HFFc6 (cell line): ENCODE measurements at regions not wholly inside any gene's neighbourhood (a gene's known extent, or its start where the extent isn't known, plus 50 kb on each side); places are given as distances from the start of the nearest gene placed in this dataset.
"Not testable (repeated sequence)": the region's sequence is repeated elsewhere in the genome, so short reads cannot be mapped to it uniquely, and the experiment has no call there.

Experiments
- DNase-seq: peaks from one replicate; pipeline ENCODE4 v3.0.0-alpha.2; 2018
- H3K27ac Mint-ChIP-seq: 2 replicates; pipeline ENCODE4 v1.8.0; 2020; ENCODE audit warnings: mild to moderate bottlenecking, mixed read lengths
- H3K27me3 Mint-ChIP-seq: 2 replicates; pipeline ENCODE4 v1.8.0; 2021; ENCODE audit warnings: mild to moderate bottlenecking, moderate library complexity, mixed read lengths; ENCODE audit not compliant: insufficient read depth
- H3K36me3 Mint-ChIP-seq: 2 replicates; pipeline ENCODE4 v1.8.0; 2021; ENCODE audit warnings: low read depth, mixed read lengths
- H3K4me1 Mint-ChIP-seq: 2 replicates; pipeline ENCODE4 v1.8.0; 2020; ENCODE audit warnings: low read depth, mixed read lengths
- H3K4me3 Mint-ChIP-seq: 2 replicates; pipeline ENCODE4 v1.8.0; 2020; ENCODE audit warnings: mild to moderate bottlenecking, moderate library complexity, mixed read lengths
- H3K9me3 Mint-ChIP-seq: 2 replicates; pipeline ENCODE4 v1.8.0; 2020; ENCODE audit warnings: mild to moderate bottlenecking, mixed read lengths
- TF ChIP-seq, protein P1 (sequence below): fragments of 200-600 bp; sonication (generic); IDR thresholded peaks from 2 replicates; pipeline ENCODE4 v1.5.0; 2021; ENCODE audit warnings: antibody characterized with exemption, mild to moderate bottlenecking

DNA sequence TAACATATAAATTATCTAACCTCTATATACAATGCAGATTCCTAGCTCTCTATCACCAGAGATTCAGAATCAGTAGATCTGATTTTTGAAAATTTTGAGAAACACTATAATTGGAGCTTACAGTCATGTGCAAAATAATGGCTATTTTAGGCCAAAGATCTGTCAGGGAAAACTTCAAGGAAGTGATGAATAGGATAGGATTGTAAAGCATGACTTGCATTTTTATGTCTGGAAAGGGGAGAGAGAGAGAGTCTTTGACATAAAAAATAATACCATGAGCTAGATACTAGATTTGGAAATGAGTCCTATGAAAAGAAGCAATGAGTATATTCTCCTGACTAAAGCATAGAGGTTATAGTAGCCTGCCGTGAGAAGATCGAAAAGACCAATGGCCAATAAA, 181.1 kb downstream of the SDHAF3 start:
- H3K27ac Mint-ChIP-seq, result no peak overlapping the region
- TF ChIP-seq, protein P1, sequence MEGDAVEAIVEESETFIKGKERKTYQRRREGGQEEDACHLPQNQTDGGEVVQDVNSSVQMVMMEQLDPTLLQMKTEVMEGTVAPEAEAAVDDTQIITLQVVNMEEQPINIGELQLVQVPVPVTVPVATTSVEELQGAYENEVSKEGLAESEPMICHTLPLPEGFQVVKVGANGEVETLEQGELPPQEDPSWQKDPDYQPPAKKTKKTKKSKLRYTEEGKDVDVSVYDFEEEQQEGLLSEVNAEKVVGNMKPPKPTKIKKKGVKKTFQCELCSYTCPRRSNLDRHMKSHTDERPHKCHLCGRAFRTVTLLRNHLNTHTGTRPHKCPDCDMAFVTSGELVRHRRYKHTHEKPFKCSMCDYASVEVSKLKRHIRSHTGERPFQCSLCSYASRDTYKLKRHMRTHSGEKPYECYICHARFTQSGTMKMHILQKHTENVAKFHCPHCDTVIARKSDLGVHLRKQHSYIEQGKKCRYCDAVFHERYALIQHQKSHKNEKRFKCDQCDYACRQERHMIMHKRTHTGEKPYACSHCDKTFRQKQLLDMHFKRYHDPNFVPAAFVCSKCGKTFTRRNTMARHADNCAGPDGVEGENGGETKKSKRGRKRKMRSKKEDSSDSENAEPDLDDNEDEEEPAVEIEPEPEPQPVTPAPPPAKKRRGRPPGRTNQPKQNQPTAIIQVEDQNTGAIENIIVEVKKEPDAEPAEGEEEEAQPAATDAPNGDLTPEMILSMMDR, result no peak
- no peak for DNase-seq
- no peaks in the 10 kb centered on the region for H3K27me3 Mint-ChIP-seq
- no peaks in the 10 kb centered on the region for H3K36me3 Mint-ChIP-seq
- H3K9me3 Mint-ChIP-seq, result peaks cover 46% of the 10 kb centered on the region
- no peak overlapping the region for H3K4me3 Mint-ChIP-seq
- H3K4me1 Mint-ChIP-seq, result no peaks in the 10 kb centered on the region

DNA sequence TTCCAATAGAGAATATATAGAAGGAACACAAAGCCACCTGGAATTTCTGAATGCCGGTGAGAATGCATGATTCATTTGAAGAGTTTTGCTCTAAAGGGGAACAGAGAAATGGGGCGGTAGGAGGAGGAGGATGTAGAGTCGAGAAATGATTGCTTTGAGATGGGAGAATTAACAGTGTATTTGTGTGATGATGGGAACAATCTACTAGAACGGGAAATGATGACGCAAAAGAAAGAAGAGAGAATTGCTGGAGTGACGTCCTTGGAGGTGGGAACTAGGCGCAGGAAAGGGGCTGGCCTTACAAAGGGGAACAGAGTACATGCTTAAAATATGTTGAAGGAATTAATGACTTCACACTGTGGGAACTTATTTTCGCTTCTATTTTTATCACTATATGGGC, 188.1 kb downstream of the SDHAF3 start:
- Mint-ChIP-seq H3K27ac (no peak overlapping the region), H3K27me3 (no peaks in the 10 kb centered on the region; the same call in 1 of the 2 replicates), H3K4me1 (no peaks in the 10 kb centered on the region), H3K4me3 (no peak overlapping the region), H3K9me3 (peaks cover 49% of the 10 kb centered on the region), H3K36me3 (no peaks in the 10 kb centered on the region)
- TF ChIP-seq, protein P1, result no peak
- no peak for DNase-seq

DNA sequence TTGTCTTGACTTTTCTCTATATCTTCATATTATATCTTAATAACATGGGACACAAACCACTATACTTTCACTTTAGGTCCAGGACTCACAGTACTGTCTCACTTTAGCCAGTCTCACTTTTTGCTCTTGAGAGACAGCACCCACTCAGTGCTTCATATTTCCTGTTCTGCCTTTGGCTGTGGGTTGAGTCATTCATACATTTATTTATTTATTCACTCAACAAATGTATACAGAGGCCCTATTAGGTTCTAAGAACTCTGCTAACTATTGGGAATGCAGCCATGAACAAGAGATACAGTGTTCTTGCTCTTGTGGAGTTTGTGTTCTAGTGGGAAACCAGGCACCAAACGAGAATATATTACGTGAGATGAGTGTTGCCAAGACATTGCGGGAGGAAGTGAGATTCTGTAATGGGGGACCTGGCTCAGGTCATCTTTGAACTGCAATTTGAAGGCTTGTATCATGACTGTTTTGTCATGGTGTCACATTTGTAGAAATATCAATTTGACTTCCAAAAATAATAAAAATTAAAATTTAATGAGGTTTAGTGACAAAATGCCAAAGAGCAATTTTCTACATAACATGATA, 190.1 kb downstream of the SDHAF3 start:
- Mint-ChIP-seq H3K4me1 (no peaks in the 10 kb centered on the region), H3K27me3 (no peaks in the 10 kb centered on the region; the same call in 1 of the 2 replicates), H3K27ac (no peak overlapping the region), H3K9me3 (peaks cover 39% of the 10 kb centered on the region), H3K36me3 (no peaks in the 10 kb centered on the region), H3K4me3 (no peak overlapping the region)
- no peak for DNase-seq
- TF ChIP-seq, protein P1, result no peak

DNA sequence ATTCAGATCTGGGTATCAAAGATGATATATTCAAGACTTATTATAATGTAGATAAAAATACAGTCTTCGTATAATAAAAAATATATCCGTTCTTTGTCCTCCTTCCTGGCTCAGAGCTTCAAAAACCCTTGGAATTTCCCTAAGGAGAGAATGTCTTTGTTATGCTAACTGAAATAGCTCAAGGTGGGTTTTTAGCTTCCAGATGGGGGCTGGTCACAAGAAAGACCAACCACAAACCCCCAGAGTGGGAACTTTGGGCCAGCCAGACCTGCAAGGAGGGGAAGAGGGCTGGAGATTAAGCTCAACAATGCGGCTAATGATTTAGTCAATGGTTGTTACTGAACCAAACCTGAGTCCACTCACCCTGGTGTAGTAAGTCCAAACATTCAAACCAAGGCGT, 196.4 kb downstream of the SDHAF3 start:
- Mint-ChIP-seq H3K4me1 (no peaks in the 10 kb centered on the region), H3K27me3 (no peaks in the 10 kb centered on the region), H3K27ac (no peak overlapping the region), H3K9me3 (peaks cover 37% of the 10 kb centered on the region), H3K4me3 (no peak overlapping the region), H3K36me3 (no peaks in the 10 kb centered on the region)
- TF ChIP-seq, protein P1, result no peak
- no peak for DNase-seq

DNA sequence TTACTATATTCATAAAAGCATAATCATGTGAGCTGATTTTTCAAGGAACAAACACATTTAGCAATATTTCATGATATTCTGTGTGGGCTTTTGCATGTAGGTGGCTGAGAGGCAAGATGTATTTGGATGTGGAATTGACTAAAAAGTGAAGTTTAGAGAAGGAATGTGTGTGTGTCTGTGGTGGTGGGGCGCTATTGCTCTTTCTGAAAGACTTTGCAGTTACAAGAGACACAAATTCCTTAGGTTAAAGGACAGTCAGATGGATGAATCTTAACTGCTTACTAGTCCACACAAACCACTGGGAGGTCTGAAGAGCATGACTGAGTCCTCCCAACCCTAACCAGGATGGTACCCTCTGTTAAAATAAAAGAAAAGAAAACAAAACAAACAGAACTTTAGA, 200.1 kb downstream of the SDHAF3 start:
- H3K4me1 Mint-ChIP-seq, result no peaks in the 10 kb centered on the region
- TF ChIP-seq, protein P1, result no peak
- no peak for DNase-seq
- no peak overlapping the region for H3K4me3 Mint-ChIP-seq
- no peaks in the 10 kb centered on the region for H3K27me3 Mint-ChIP-seq
- H3K27ac Mint-ChIP-seq, result no peak overlapping the region
- peaks cover 42% of the 10 kb centered on the region for H3K9me3 Mint-ChIP-seq
- no peaks in the 10 kb centered on the region for H3K36me3 Mint-ChIP-seq

DNA sequence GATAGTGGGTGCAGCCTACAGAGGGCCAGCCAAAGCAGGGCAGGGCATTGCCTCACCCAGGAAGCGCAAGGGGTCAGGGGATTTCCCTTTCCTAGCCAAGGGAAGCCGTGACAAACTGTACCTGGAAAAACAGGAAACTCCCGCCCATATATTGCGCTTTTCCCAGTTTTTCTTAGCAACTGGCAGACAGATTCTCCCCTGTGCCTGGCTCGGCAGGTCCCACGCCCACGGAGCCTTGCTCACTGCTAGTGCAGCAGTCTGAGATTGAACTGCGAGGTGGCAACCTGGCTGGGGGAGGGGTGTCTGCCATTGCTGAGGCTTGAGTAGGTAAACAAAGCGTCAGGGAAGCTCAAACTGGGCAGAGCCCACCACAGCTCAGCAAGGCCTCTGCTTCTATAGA, 212.4 kb downstream of the SDHAF3 start:
- not testable (repeated sequence) for H3K27me3 Mint-ChIP-seq, H3K27ac Mint-ChIP-seq, H3K4me1 Mint-ChIP-seq, H3K36me3 Mint-ChIP-seq, DNase-seq, H3K4me3 Mint-ChIP-seq
- H3K9me3 Mint-ChIP-seq, result peaks cover 61% of the 10 kb centered on the region
